PC-9 (cell line): ENCODE measurements at regions not wholly inside any gene's neighbourhood (a gene's known extent, or its start where the extent isn't known, plus 50 kb on each side); places are given as distances from the start of the nearest gene placed in this dataset.

ENCODE experiments used
- CTCF ChIP-seq: fragments of 200-600 bp; sonication (generic); conservative IDR thresholded peaks from 2 replicates; pipeline ENCODE4 v1.6.1; 2017; ENCODE audit warnings: mixed run types, antibody characterized with exemption, mild to moderate bottlenecking, moderate library complexity
- EZH2 ChIP-seq: fragments of 200-600 bp; sonication (generic); IDR thresholded peaks from 2 replicates; pipeline ENCODE4 v1.8.0; 2017; ENCODE audit warnings: antibody characterized with exemption, low read depth

GRCh38 chr12:19694627-19695026, 255.3 kb downstream of the AEBP2 start:
- TF ChIP-seq EZH2, result no peak
- no peak for TF ChIP-seq CTCF
